ENCODE measurements at regions not wholly inside any gene's neighbourhood (a gene's known extent, or its start where the extent isn't known, plus 50 kb on each side); places are given as distances from the start of the nearest gene placed in this dataset.

DNA sequence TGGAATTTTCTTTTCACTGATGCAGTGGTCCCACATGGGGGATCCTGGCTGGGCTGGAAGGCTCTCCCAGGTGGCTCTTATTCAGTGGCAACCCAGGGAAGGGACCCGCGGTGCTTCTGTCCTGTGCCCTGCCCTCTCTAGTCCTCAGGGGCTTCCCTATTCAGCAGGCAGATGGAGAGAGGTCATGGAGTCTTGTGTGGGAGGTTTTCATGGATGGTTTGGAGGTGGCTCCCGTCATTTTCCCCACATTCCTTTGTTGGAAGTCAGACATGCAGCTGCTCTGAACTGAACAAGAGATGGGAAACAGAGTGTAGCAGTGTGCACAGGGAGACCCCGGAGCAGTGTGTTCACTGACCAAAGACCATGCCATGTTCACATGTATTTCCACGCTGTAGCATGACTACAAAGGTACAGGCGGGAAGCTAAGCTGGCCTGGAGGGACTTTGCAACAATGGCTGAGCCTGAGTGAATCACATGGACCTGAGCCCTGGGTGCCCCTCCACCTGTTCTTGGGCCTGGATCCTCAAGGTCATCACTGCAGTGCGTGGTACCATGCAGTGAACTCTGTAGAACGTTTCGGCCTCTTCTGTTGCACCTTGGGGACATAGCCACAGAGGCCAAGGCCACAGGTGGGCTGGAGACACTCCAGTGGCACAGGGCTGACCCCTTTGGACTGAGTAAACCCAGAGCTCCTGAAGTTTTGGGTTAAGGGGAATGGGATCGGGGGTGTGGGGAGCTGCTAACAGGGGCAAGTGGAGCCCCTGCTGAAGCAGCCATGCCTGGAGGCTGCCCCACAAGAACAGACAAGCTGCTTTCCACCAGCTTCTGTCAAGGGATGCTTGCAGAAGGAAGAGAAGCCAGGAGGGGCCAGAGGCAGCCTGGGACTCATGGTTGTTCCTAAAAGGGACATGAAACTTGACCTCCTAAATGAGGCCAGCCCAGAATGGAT lies 123.0 kb downstream of the ASB7 start:
- TF ChIP-seq EP300 (IDR thresholded peaks at IDR 0.05) = no peak
- TF ChIP-seq POLR2A (IDR thresholded peaks at IDR 0.05) = no peak
- TF ChIP-seq, protein P1, sequence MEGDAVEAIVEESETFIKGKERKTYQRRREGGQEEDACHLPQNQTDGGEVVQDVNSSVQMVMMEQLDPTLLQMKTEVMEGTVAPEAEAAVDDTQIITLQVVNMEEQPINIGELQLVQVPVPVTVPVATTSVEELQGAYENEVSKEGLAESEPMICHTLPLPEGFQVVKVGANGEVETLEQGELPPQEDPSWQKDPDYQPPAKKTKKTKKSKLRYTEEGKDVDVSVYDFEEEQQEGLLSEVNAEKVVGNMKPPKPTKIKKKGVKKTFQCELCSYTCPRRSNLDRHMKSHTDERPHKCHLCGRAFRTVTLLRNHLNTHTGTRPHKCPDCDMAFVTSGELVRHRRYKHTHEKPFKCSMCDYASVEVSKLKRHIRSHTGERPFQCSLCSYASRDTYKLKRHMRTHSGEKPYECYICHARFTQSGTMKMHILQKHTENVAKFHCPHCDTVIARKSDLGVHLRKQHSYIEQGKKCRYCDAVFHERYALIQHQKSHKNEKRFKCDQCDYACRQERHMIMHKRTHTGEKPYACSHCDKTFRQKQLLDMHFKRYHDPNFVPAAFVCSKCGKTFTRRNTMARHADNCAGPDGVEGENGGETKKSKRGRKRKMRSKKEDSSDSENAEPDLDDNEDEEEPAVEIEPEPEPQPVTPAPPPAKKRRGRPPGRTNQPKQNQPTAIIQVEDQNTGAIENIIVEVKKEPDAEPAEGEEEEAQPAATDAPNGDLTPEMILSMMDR (IDR thresholded peaks at IDR 0.05) = no peak
